ENCODE measurements at regions not wholly inside any gene's neighbourhood (a gene's known extent, or its start where the extent isn't known, plus 50 kb on each side); places are given as distances from the start of the nearest gene placed in this dataset.

DNA sequence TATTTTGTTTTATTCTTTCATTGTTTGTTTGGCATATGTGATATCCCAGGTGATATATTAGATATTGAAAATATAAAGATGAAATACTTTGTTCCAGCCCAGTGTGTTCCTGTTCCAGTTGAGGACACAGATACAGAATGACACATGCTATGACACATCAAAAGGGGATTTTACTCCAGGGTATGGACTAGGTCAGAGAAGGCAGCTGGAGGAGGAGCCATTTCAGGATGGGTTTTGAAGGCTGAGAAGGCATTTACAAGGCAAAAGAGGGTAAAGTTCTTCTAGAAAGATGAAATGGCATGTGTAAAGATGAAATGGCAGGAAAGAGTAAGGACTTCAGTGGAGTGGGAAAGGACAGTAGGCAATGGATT, 163.8 kb downstream of the ZIC1 start:
- TF ChIP-seq BHLHE40 (IDR thresholded peaks at IDR 0.05; ENCODE audit: borderline replicate concordance), result no peak
- no peak for TF ChIP-seq L3MBTL2 (conservative IDR thresholded peaks at IDR 0.05)
- TF ChIP-seq SP1 (IDR thresholded peaks at IDR 0.05), result no peak
- no peak for TF ChIP-seq FOXM1 (IDR thresholded peaks at IDR 0.05; ENCODE audit: borderline replicate concordance)
- no peak for TF ChIP-seq FOXK2 (IDR thresholded peaks at IDR 0.05)
- no peak for TF ChIP-seq ARNT (IDR thresholded peaks at IDR 0.05)
- TF ChIP-seq HDGF (IDR thresholded peaks at IDR 0.05; ENCODE audit: borderline replicate concordance), result no peak
- no peak for TF ChIP-seq NFRKB (IDR thresholded peaks at IDR 0.05)

Measured in HEK293T (cell line).